ENCODE measurements at regions not wholly inside any gene's neighbourhood (a gene's known extent, or its start where the extent isn't known, plus 50 kb on each side); places are given as distances from the start of the nearest gene placed in this dataset.

GRCh38 chr4:79212311-79212710 lies 113.5 kb downstream of the NAA11 start:
- H3K4me3 ChIP-seq: no peak overlapping the region
- H3K36me3 ChIP-seq (replicated peaks in 1 of 2): no peaks in the 10 kb centered on the region
- DNase-seq: no peak
- TF ChIP-seq CTCF (IDR thresholded peaks at IDR 0.05): no peak
- TF ChIP-seq POLR2A (IDR thresholded peaks at IDR 0.05): no peak
- intact Hi-C loops (cut with DNase I): no loop called here
- 62 to 73% (median 70%) methylated on average over 4 of the region's 4 CpGs for WGBS, 4 donors
- no peaks in the 10 kb centered on the region for H3K4me1 ChIP-seq (replicated peaks in 1 of 2)
- no peaks in the 10 kb centered on the region for H3K9me3 ChIP-seq (replicated peaks in 1 of 3)
- H3K27ac ChIP-seq: no peak overlapping the region
- no peaks in the 10 kb centered on the region for H3K27me3 ChIP-seq

- WGBS, 4 donors: 76 to 83% (median 79%) methylated on average over 3 of the region's 3 CpGs
- intact Hi-C loops (cut with DNase I): no loop called here
- Histone ChIP-seq H3K9me3 (replicated peaks in 1 of 3) (no peaks in the 10 kb centered on the region), H3K4me3 (no peak overlapping the region), H3K27me3 (no peaks in the 10 kb centered on the region), H3K36me3 (replicated peaks in 1 of 2) (no peaks in the 10 kb centered on the region), H3K27ac (no peak overlapping the region), H3K4me1 (replicated peaks in 1 of 2) (no peaks in the 10 kb centered on the region)
- no peak for TF ChIP-seq CTCF (IDR thresholded peaks at IDR 0.05)
- TF ChIP-seq POLR2A (IDR thresholded peaks at IDR 0.05): no peak
- DNase-seq: no peak
Measured at GRCh38 chr4:79211490-79211889, 114.4 kb downstream of the NAA11 start.

GRCh38 chr4:79210636-79211049 lies 115.2 kb downstream of the NAA11 start:
- Histone ChIP-seq H3K27me3 (no peaks in the 10 kb centered on the region), H3K4me1 (replicated peaks in 1 of 2) (no peaks in the 10 kb centered on the region), H3K4me3 (no peak overlapping the region), H3K9me3 (replicated peaks in 1 of 3) (no peaks in the 10 kb centered on the region), H3K27ac (no peak overlapping the region), H3K36me3 (replicated peaks in 1 of 2) (no peaks in the 10 kb centered on the region)
- no peak for TF ChIP-seq POLR2A (IDR thresholded peaks at IDR 0.05)
- TF ChIP-seq CTCF (IDR thresholded peaks at IDR 0.05): no peak
- WGBS, 4 donors: 78 to 81% (median 78%) methylated on average over 7 of the region's 7 CpGs
- no peak for DNase-seq
- intact Hi-C loops (cut with DNase I): no loop called here

- DNase-seq: no peak
- TF ChIP-seq CTCF (IDR thresholded peaks at IDR 0.05): no peak
- TF ChIP-seq POLR2A (IDR thresholded peaks at IDR 0.05): no peak
- WGBS, 4 donors: 64 to 74% (median 70%) methylated on average over 14 of the region's 14 CpGs
- Histone ChIP-seq H3K4me3 (no peak overlapping the region), H3K4me1 (replicated peaks in 1 of 2) (no peaks in the 10 kb centered on the region), H3K27me3 (no peaks in the 10 kb centered on the region), H3K36me3 (replicated peaks in 1 of 2) (no peaks in the 10 kb centered on the region), H3K9me3 (replicated peaks in 1 of 3) (no peaks in the 10 kb centered on the region), H3K27ac (no peak overlapping the region)
- intact Hi-C loops (cut with DNase I): no loop called here
Measured at GRCh38 chr4:79209822-79210635, 115.8 kb downstream of the NAA11 start.
